ENCODE measurements at regions not wholly inside any gene's neighbourhood (a gene's known extent, or its start where the extent isn't known, plus 50 kb on each side); places are given as distances from the start of the nearest gene placed in this dataset.

DNA sequence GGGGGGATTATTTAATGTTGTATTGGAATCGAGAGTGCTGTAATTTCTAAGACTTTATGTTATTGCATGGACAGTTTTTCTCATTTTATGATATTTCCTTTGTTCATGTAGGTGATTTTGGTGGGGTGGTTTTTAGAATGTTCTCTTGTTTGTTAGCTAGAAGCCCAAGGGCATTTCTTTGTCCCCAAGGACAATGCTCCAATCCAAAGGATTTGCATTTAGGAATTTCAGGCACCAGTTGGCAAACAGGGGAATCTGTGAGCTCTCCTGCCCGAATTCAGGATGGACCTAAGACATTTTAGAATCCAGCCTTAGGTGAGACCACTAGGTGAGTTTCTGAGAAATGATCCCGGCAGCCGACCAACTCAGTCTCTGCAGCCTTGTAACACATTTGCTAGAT is 324.9 kb downstream of the KCNRG start:
- TF ChIP-seq, protein P1, sequence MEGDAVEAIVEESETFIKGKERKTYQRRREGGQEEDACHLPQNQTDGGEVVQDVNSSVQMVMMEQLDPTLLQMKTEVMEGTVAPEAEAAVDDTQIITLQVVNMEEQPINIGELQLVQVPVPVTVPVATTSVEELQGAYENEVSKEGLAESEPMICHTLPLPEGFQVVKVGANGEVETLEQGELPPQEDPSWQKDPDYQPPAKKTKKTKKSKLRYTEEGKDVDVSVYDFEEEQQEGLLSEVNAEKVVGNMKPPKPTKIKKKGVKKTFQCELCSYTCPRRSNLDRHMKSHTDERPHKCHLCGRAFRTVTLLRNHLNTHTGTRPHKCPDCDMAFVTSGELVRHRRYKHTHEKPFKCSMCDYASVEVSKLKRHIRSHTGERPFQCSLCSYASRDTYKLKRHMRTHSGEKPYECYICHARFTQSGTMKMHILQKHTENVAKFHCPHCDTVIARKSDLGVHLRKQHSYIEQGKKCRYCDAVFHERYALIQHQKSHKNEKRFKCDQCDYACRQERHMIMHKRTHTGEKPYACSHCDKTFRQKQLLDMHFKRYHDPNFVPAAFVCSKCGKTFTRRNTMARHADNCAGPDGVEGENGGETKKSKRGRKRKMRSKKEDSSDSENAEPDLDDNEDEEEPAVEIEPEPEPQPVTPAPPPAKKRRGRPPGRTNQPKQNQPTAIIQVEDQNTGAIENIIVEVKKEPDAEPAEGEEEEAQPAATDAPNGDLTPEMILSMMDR (IDR thresholded peaks at IDR 0.05; ENCODE audit: insufficient read depth, low read depth, low read length) = no peak
- H3K4me3 ChIP-seq (ENCODE audit: low read depth, low read length) = no peak overlapping the region
- no peak for DNase-seq (ENCODE audit: low read depth)
- ChIA-PET POLR2A (no interaction called here), CTCF (no interaction called here)
- H3K27me3 ChIP-seq (ENCODE audit: control insufficient read depth, insufficient read depth, low read length) = peaks cover 1% of the 10 kb centered on the region; the same call in 1 of the 2 replicates
- no peaks in the 10 kb centered on the region for H3K36me3 ChIP-seq (ENCODE audit: control insufficient read depth, insufficient read depth, low read length)

- Histone ChIP-seq H3K27me3 (ENCODE audit: control insufficient read depth, insufficient read depth, low read length) (peaks cover 1% of the 10 kb centered on the region; the same call in 1 of the 2 replicates), H3K36me3 (ENCODE audit: control insufficient read depth, insufficient read depth, low read length) (no peaks in the 10 kb centered on the region), H3K4me3 (ENCODE audit: low read depth, low read length) (no peak overlapping the region)
- ChIA-PET CTCF (no interaction called here), POLR2A (no interaction called here)
- DNase-seq (ENCODE audit: low read depth) = no peak
- TF ChIP-seq, protein P1 (IDR thresholded peaks at IDR 0.05; ENCODE audit: insufficient read depth, low read depth, low read length) = no peak
Measured at GRCh38 chr13:50340551-50341287, 325.5 kb downstream of the KCNRG start.

GRCh38 chr13:50341526-50341925 is 326.3 kb downstream of the KCNRG start:
- no peak for DNase-seq (ENCODE audit: low read depth)
- POLR2A ChIA-PET = no interaction called here
- CTCF ChIA-PET = no interaction called here
- TF ChIP-seq, protein P1 (IDR thresholded peaks at IDR 0.05; ENCODE audit: insufficient read depth, low read depth, low read length) = no peak
- H3K36me3 ChIP-seq (ENCODE audit: control insufficient read depth, insufficient read depth, low read length) = no peaks in the 10 kb centered on the region
- no peak overlapping the region for H3K4me3 ChIP-seq (ENCODE audit: low read depth, low read length)
- H3K27me3 ChIP-seq (ENCODE audit: control insufficient read depth, insufficient read depth, low read length) = peaks cover 1% of the 10 kb centered on the region; the same call in 1 of the 2 replicates

GRCh38 chr13:50344717-50345116 is 329.5 kb downstream of the KCNRG start:
- POLR2A ChIA-PET = interaction anchor here (0.6 kb wide), 1 partner anchor 1369 kb away, joined by 17 read pairs; no protein-coding TSS in a partner anchor
- TF ChIP-seq, protein P1 (IDR thresholded peaks at IDR 0.05; ENCODE audit: insufficient read depth, low read depth, low read length) = no peak
- Histone ChIP-seq H3K4me3 (ENCODE audit: low read depth, low read length) (no peak overlapping the region), H3K27me3 (ENCODE audit: control insufficient read depth, insufficient read depth, low read length) (peaks cover 1% of the 10 kb centered on the region; the same call in 1 of the 2 replicates), H3K36me3 (ENCODE audit: control insufficient read depth, insufficient read depth, low read length) (no peaks in the 10 kb centered on the region)
- CTCF ChIA-PET = interaction anchor here (0.6 kb wide), 1 partner anchor 906 kb away, joined by 3 read pairs; no protein-coding TSS in a partner anchor
- no peak for DNase-seq (ENCODE audit: low read depth)

DNA sequence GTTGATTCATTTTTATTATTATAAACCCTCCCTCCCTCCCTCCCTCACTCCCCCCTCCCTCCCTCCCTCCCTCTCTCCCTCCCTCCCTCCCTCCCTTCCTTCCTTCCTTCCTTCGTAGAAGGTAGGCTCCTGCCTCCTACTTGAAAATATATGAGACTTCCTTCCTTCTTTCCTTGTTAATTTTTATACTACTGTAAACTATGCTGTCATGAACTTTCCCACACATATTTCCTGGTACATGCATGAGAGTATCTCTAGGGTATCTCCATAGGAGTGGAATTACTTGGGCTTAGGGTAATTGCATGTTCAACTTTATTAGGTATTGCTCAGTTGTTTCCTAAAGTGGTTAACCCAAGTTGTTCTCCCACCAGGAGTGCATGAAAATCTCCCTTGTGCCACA is 330.6 kb downstream of the KCNRG start:
- H3K36me3 ChIP-seq (ENCODE audit: control insufficient read depth, insufficient read depth, low read length) = no peaks in the 10 kb centered on the region
- ChIA-PET CTCF (no interaction called here), POLR2A (no interaction called here)
- TF ChIP-seq, protein P1 (IDR thresholded peaks at IDR 0.05; ENCODE audit: insufficient read depth, low read depth, low read length) = no peak
- no peak for DNase-seq (ENCODE audit: low read depth)
- no peak overlapping the region for H3K4me3 ChIP-seq (ENCODE audit: low read depth, low read length)
- H3K27me3 ChIP-seq (ENCODE audit: control insufficient read depth, insufficient read depth, low read length) = peaks cover 1% of the 10 kb centered on the region; the same call in 1 of the 2 replicates

All from BJ (cell line).